Stimulated activated CD4-positive, alpha-beta T cell treated with anti-CD3 and anti-CD28 coated beads, Interleukin-15, amount 100 ng/mL, for 48 hours (primary cell): ENCODE measurements at regions not wholly inside any gene's neighbourhood (a gene's known extent, or its start where the extent isn't known, plus 50 kb on each side); places are given as distances from the start of the nearest gene placed in this dataset.

ENCODE experiments used
- DNase-seq, 2 donors: peaks; one replicate each; pipeline ENCODE4 v3.0.0-alpha.2; 2020; ENCODE audit warnings: low read depth in 2 of 2

DNA sequence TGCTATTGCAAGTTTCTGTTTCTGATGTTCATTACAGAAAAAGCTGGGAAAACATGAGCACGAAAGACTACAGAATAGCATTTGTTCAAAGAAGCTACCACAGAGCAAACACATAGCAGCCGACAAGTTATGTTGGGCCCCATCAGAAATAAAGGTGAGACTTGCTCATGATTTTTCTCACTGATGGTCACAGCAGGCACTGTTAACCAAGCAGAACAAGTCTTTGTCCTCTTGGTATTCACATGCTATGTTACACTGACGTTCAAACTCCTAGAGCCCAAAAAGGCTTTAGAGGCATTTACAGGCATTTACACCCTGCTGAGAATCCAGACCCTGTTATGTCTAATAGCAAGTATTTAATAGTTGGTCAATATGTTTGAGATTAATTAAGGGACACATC is 235.0 kb upstream of the HNMT start:
- DNase-seq, result no peak

DNA sequence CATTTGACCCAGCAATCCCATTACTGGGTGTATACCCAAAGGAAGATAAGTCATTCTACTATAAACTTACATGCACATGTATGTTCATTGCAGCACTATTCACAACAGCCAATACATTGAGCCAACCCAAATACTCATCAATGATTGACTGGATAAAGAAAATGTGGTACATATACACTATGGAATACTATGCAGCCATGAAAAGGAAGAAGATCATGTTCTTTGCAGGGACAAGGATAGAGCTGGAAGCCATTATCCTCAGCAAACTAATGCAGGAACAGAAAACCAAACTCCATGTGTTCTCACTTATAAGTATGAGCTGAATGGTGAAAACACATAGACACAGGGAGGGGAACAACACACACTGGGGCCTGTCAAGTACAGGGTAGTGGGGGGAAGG is 226.7 kb upstream of the HNMT start:
- no peak for DNase-seq

DNA sequence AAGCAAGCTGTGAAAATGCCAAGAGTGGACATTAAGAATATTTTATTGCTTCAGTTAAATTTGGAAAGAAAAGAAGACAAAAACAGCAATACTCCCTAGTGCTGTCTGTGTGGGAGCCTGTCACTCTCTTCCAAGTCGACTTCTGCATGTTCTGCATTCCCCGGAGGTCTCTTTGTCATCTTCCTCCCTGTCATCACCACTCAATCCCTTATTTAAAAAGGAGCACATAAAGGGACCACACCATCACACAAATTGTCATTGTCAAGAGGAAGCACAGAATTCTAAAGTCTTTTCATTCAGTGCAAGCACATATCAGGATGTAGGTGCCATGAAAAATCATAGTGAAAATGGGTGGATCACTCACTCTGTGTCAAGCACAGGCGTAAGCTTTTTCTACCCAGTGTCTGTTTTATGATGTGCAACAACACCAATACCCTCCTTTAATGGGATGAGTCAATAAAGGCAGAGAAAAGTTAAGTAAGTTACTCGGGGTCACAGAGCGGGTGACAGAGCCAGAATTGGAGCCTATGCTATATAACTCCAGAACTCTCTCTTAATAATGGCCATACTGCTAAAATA is 222.4 kb upstream of the HNMT start:
- DNase-seq, result no peak

DNA sequence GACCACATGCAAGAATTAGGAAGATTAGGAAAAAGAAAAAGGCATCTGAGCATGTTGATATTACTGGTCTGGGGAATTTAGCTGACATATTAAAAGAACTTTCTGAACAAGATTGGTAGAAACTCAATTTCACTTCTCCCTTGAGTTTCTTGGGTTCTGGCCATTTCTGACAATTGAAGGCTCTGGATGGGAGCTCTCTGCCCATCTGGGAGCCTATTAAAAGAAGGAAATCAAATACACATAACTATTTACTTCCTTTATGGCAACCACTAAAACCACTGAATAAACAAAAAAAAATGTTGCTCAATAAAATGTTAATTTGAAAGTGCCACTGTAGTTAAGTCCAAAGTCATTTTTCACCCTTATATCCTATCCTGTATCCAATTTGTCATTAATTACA is 216.8 kb upstream of the HNMT start:
- no peak for DNase-seq

DNA sequence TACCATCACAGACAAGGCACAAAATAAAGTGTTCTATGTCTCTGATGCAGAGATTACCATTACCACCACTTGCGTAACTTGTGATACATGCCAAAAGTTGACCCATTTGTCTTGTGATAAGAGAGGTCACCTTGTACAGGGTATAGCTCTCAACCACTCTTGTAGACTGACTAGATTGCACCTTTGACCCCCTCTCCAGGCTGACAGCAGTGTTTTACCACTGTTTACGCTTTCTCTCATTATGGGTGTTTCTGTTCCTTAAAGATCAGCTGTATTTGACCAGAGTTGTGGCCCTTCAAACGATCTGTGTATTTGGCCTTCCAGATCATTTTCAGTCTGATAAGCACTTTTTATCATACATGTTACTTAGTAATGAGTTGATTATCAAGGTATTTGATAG is 215.7 kb upstream of the HNMT start:
- DNase-seq, result no peak

DNA sequence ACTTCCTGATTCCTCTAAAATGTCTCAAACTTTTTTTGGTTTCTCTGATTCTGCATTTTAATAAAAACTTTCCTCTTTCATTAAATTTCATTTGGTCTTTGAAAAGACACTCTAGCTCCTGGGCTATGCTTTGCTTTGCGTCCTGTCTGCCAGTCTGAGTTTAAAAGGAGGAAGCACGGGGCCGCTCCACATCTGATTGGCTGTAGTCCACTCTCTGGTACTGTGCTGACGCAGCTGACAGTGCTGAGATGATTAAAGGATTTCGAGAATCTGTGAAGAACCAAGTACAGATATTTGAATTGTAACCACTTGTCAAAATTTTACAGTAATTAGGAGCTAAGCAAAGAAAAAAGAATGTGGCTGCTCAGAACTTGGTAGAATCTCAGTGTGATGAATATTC is 199.6 kb upstream of the HNMT start:
- DNase-seq, result no peak

DNA sequence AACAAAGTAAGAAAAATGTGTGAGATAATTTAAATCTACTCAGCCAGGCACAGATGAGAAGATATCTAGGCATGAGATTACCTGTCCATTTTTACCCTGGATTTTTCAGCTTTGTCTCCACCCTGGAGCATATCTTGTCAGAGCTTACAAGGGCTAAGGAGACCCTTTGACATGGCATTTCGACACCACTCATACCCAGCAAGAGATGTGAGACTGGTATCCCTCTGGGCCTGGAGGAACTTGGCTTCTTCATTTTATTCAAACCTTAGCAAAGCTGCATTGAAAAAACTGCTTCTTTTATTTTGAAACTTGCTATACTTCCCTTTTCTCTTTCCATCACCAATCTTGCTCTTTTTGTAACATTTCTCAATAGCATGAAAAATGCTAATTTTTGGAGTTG is 194.9 kb upstream of the HNMT start:
- DNase-seq, result no peak

DNA sequence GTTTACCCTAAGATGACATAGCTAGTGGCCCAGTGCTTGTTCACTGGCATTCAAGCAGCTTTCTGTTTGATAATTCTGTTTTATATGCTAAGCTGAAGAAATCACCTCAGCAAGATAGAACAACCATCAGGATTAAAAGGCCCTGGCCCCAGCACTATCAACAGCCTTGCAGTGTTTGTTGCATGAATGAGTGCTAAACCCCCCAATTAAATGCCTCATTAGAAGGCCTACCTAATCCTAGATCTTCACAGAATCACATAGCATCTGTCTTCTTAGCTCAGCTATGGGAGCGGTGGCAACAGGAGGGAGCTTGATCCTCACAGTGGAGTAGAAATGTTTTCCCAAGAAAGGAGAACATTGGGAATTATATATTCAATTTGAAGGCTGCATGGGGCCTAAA is 194.1 kb upstream of the HNMT start:
- DNase-seq, result no peak

DNA sequence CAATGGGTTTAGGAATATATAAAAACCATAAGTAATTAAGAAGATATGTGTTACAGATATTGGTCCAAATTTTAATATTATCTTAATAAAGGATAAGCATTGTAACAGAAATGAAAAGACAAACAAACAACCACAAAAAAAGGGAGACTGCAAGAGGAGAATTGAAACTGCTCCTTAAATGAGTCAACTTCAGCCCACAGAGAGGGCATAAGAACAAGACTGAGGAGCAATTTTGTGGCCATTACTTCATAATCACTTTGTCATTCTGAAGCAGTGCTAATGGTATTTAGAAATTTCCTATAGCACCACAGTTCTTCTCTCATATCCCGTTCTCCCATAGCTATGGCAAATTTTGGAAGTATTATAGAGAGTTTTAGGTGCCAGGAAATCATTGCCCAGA is 193.2 kb upstream of the HNMT start:
- DNase-seq, result no peak

DNA sequence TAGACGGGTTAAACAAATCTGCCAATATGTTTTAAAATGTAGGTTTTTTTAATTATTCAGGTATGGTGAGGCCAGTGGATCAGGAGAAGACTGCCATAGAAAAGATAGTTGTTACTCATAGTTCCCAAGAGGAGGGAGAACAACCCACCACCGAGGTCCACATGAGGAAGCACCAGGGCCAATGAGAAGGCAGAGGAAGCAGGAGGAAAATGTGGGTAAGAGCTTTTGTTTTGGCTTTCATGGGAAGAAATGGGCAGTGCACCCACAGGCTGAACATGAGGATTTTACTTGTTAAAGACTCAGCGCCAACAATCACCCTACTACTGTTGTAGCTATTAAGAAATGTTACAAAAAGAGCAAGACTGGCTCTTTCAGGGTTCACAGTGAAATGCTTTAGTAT is 191.8 kb upstream of the HNMT start:
- DNase-seq, result no peak

DNA sequence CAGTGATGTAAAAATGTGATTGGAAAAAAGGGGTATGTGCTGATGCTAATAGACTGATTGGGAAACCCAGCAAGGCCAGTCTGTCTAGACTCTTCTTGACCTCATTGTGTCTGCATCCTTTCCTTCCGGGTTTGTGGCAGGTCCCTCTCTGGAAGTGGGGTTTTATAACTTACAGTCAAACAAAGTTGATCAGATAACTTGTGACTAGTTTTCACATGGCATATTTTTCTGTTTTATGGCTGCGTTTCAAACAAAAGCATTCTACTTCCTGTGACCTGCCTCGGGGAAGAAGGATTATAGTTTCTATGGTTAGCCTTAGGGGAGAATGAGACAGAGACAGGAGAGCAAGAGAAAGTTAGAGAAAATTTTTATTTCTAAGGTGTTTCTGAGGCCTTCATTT is 188.7 kb upstream of the HNMT start:
- no peak for DNase-seq

DNA sequence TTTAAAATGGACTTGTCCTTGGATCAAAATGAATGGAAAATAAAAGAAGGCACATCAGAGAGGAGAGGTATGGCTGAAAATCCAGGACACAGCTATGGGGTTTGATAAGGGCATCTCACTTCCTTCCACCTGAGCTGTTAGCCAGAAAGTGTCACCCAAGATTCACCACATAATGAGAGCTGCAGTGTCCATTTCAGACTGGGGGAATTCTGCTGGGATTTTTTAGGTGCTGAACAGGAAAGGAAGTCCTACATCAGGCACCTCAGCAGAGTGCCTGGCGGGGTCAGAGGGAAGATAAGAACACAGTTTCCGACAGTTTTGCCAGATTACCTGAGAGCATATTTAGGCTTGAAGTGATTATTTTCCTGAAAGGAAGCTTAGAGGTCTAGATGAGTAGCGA is 187.6 kb upstream of the HNMT start:
- no peak for DNase-seq

DNA sequence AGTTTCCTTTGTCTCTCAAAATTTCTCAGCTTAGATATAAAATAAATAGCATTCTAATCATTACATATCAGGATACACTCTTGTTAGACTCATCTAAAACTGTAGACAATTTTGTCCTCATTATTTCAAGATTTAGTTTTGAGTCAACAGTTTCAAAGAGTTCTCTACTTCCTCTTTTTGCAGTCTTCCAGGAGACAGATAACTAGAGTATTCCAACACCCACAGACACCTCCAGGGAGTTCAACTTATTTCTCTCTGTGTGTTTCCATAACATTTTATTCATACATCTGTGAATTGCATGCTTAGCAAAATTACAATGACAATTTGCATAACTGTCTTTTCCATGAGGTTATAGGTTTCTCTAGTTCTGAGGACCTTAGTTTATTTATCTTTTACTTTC is 166.6 kb upstream of the HNMT start:
- no peak for DNase-seq

DNA sequence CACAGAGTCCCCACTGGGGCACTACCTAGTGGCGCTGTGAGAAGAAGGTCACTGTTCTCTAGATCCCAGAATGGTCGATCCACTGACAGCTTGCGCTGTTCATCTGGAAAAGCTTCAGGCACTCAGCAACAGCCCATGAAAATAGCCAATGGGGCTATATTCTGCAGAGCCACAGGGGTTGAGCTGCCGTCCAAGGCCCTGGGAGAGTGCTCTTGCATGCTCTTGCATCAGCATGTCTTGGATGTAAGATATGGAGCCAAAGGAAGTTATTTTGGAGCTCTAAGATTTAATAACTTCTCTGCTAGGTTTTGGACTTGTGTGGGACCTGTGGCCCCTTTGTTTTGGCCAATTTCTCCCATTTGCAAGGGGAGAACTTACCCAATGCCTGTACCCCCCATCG is 164.7 kb upstream of the HNMT start:
- DNase-seq, result no peak

DNA sequence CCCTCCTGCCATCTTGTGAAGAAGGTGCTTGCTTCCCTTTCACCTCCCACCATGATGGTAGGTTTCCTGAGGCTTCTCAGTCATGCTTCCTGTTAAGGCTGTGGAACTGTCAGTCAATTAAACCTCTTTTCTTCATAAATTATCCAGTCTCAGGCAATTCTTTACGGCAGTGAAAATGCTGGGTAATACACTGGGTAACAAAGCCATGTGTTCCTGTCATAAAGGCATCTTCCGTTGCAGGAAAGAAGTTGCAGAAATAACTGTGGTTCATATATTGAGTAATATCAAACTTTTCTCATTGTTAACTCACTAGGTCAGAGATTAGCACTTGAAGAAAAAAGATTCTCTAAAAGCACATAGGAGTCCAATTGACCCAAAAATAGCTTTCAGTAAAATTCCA is 163.9 kb upstream of the HNMT start:
- DNase-seq, result no peak

DNA sequence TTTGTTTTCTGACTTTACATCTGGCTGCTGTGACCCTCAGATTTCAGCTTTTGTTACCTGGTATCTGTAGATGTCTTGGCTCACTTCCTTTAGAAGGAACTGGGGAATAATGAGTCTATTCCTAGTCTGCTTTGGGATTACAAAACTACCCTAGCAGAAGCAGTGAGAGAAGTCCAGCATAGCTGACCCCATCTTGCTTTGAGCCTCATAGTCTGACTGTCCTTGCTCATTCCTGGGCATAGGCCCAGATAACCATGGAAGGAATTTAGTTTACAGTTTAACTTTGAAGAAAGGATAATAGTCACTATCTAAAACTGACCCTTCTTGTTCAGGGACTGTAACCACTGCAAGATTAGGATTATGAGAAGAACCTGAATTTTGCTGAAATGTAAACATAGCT is 163.0 kb upstream of the HNMT start:
- no peak for DNase-seq

DNA sequence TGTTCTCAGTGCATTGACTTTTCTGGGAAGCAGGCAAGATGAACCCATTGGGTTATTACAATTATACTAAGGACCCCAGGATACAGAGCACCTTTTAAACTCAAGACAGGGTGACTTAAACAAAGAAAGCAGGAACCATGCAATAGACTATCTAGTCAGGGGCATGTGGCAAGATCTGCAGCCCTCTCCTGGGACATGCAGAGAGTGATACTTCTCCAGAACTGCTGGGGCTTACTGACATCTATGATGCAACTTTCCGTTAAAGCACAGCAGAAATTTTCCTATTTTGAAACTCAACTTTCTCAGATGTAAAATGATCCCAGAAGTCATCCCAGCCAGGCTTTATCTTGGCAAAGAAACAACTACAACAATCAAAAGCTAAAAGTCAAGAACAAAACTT is 162.2 kb upstream of the HNMT start:
- no peak for DNase-seq

DNA sequence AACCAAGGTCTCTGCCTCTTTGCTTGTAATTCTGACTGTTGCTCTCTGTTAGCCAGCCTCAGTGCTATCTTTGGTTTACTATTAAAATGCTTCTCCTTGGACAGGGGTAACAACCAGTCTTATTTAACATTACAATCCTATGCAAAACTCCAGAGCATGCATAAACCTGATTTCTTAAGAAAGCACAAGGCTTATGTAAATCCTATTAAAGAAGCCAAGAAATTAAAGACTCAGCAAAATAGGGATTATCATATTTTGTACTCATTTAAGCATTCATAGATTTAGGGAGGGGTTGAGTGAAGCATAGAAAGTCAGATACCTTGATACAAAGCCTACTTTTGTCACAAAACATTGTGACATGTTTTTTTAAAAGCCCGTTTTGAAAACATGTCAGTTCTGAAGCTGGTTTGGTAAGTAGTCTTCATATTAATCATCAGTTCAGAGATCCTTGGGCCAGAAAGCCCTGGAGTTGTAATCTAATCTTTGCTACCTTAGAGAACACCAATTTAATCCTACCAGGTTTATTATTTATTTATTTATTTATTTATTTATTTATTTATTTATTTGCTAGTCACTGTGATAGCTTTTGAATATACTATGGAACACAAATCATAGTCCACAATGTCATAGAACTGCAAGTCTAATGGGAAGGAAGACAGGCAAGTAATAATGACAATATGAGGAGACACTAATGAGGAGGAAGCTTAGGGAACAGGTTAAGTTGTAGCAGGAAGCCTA is 158.0 kb upstream of the HNMT start:
- no peak for DNase-seq

DNA sequence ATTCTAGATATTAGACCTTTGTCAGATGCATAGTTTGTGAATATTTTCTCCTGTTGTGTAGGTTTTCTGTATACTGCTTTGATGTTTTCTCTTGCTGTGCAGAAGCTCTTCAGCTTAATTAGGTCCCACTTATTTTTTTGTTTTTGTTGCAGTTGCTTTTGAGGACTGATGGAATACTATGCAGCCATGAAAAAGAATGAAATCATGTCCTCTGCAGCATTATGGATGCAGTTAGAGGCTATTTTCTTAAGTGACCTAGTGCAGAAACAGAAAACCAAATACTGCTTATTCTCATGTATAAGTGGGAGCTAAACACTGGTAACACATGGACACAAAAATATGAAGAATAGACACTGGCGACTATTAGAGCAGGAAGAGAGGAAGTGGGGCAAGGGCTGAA is 155.0 kb upstream of the HNMT start:
- DNase-seq, result no peak

DNA sequence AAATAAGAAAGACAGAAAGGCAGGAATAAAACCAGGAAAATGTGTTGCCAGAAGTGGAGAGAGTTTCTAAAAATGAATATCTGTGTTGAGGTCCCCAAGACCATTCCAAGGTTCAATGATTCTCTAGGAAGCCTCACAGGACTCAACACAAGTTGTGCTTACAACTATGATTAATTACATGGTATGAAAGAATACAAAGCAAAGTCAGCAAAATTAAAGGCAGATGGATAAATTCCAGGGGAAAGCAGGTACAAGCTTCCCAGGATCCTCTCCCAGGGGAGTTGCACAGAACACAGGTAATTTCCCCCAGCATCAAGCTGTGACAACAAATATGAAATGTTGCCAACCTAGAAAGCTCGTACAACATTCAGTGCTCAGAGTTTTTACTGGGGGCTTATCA is 154.4 kb upstream of the HNMT start:
- no peak for DNase-seq

DNA sequence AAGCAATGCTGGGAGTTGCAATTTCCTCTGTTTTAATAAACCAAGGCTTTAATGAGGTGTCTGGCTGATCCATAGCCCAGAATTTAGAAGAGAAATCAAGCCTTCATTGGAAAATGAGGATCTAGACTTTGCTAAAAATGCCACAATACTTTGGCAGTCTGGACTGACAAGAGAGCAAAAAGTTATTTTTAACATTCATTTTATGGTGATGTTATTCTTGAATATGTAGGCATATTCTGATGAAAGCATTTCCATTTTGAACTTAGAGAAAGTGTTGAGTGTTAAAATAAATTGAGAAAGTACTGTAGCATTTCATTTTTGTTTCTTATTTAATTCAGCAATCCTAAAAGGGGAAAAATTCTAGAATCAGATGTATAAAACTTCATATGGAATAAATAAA is 151.8 kb upstream of the HNMT start:
- DNase-seq, result no peak

DNA sequence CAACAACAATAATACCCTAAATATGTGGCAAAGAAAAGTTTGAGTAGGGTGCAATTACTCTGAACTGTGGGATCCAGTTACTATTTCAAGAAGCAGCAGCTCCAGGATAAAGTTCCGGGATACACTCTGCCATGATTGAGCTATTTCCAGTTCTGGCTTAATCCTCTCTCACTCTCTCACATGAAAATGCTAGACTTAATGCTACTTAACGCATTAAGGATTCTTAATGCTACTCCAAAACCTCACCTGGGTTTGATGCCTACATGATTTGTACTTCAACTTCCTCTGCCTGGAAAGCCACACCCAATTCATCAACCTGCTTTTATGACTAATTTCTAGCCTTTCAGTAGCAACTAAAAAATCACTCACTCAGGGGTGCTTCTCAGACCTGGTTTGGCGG is 151.1 kb upstream of the HNMT start:
- no peak for DNase-seq

DNA sequence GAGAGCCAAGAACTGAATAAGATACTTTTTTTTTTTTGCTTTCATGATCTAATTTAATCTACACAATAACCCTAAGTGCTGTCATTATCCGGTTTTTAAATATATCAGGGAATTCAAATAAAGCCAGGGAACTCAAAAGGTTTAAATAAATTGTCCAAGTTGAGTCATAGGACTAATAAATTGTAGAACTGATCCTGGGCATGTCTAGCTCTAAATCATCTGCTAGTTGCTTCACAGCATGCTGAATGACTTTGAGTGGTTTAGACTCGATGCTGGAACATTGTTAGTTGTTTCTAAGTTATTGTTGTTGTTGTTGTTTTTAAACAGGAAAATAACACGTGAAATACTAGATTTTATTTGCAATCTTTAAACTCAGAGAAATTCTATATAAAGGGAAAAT is 147.2 kb upstream of the HNMT start:
- no peak for DNase-seq

DNA sequence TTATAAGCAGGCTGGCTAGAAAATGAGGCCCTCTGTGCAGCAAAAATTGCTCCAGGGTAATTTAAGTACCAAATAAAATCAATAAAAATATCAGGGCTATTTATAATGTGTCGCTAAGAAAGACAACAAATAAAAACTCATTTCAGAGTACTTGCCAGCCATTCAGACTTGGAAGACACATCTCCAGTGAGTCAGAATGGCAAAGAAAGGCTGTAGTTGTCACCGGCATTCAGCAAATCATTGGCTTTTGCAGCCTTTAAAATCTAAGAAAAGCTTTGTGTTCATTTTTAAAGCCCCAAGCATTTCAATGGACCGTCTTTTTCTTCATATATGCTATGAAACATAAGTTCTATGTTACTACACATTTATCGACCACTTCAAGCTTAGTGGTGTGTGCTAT is 141.1 kb upstream of the HNMT start:
- no peak for DNase-seq
